ENCODE measurements at regions not wholly inside any gene's neighbourhood (a gene's known extent, or its start where the extent isn't known, plus 50 kb on each side); places are given as distances from the start of the nearest gene placed in this dataset.
"Not testable (repeated sequence)": the region's sequence is repeated elsewhere in the genome, so short reads cannot be mapped to it uniquely, and the experiment has no call there.

DNA sequence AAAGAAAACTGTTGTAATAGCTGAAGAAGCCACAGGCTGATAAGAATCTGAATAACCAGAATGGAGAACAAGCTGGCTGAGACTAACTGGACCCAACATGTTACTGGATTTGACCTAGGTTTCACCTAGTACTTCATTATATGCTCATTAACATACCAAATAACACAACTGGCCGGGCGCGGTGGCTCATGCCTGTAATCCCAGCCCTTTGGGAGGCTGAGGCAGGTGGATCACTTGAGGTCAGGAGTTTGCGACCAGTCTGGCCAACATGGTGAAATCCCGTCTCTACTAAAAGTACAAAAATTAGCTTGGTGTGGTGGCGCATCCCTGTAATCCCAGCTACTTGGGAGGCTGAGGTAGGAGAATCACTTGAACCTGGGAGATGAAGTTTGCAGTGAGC, 127.1 kb upstream of the FERD3L start:
- H3K27me3 ChIP-seq (ENCODE audit: insufficient read depth, low read length); H4K12ac ChIP-seq (ENCODE audit: low read depth, low read length); H3K9me3 ChIP-seq (ENCODE audit: insufficient read depth, low read depth, low read length); H3K18ac ChIP-seq (ENCODE audit: low read length); H3K4me3 ChIP-seq (ENCODE audit: low read depth, low read length); H3K9ac ChIP-seq (ENCODE audit: low read length); H2BK5ac ChIP-seq (ENCODE audit: low read depth, low read length, poor library complexity); H3K27ac ChIP-seq (ENCODE audit: low read depth, low read length); H3K36me3 ChIP-seq (ENCODE audit: control insufficient read depth in 1 of 2, insufficient read depth in 2 of 2, low read length in 2 of 2); H3K4me1 ChIP-seq (ENCODE audit: control insufficient read depth in 1 of 2, insufficient read depth in 2 of 2, low read length in 2 of 2); H4K91ac ChIP-seq (ENCODE audit: low read depth, low read length); H3K4me2 ChIP-seq (ENCODE audit: low read length); H3K79me1 ChIP-seq (ENCODE audit: low read length); H3K14ac ChIP-seq (ENCODE audit: low read length); DNase-seq; H3K79me2 ChIP-seq (ENCODE audit: control insufficient read depth, insufficient read depth, low read length, poor library complexity); H2AK5ac ChIP-seq (ENCODE audit: low read length); H2BK120ac ChIP-seq (ENCODE audit: insufficient read depth, low read length, poor library complexity); H3K4ac ChIP-seq (ENCODE audit: low read depth, low read length); H2BK12ac ChIP-seq (ENCODE audit: low read length); H2AFZ ChIP-seq (ENCODE audit: insufficient read depth, low read length, poor library complexity); H4K8ac ChIP-seq (ENCODE audit: low read depth, low read length); H3K23ac ChIP-seq (ENCODE audit: low read length): not testable (repeated sequence)
- WGBS (ENCODE audit: extremely low coverage, insufficient coverage, insufficient read length) = no CpG with 5 or more reads among the region's 6 CpGs

DNA sequence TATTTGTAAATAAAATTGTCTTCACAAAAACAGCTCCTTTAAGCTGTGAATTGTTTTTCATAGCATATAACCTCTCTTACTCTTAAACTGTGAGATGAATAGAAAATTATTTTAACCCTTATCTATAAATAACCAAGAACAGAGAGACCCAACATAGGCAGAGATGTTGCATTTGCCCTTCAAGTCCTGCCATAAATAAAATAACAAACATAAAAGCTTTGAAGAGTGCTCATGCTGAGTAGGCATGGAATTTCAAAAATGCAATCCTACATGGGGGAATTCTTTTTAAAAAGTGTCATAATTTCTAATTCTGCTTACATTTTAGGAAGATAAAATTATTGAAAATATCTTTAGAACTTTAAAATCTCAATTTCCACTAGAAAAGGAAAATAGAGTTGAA, 124.1 kb upstream of the FERD3L start:
- H3K9me3 ChIP-seq (ENCODE audit: insufficient read depth, low read depth, low read length) = no peaks in the 10 kb centered on the region
- no peak overlapping the region for H3K4ac ChIP-seq (ENCODE audit: low read depth, low read length)
- no peak for DNase-seq
- no peak overlapping the region for H4K8ac ChIP-seq (ENCODE audit: low read depth, low read length)
- H3K27ac ChIP-seq (ENCODE audit: low read depth, low read length) = no peak overlapping the region
- no peaks in the 10 kb centered on the region for H3K79me2 ChIP-seq (ENCODE audit: control insufficient read depth, insufficient read depth, low read length, poor library complexity)
- no peak overlapping the region for H3K18ac ChIP-seq (ENCODE audit: low read length)
- H2BK5ac ChIP-seq (ENCODE audit: low read depth, low read length, poor library complexity) = no peak overlapping the region
- no peaks in the 10 kb centered on the region for H3K27me3 ChIP-seq (ENCODE audit: insufficient read depth, low read length)
- no peak overlapping the region for H4K12ac ChIP-seq (ENCODE audit: low read depth, low read length)
- H3K79me1 ChIP-seq (ENCODE audit: low read length) = no peaks in the 10 kb centered on the region
- H2BK120ac ChIP-seq (ENCODE audit: insufficient read depth, low read length, poor library complexity) = no peak overlapping the region
- H4K91ac ChIP-seq (ENCODE audit: low read depth, low read length) = no peak overlapping the region
- H3K9ac ChIP-seq (ENCODE audit: low read length) = no peak overlapping the region
- H3K36me3 ChIP-seq (ENCODE audit: control insufficient read depth in 1 of 2, insufficient read depth in 2 of 2, low read length in 2 of 2) = no peaks in the 10 kb centered on the region
- no peak overlapping the region for H2AK5ac ChIP-seq (ENCODE audit: low read length)
- H2AFZ ChIP-seq (ENCODE audit: insufficient read depth, low read length, poor library complexity) = no peak overlapping the region
- H2BK12ac ChIP-seq (ENCODE audit: low read length) = no peak overlapping the region
- H3K23ac ChIP-seq (ENCODE audit: low read length) = no peak overlapping the region
- no peak overlapping the region for H3K4me3 ChIP-seq (ENCODE audit: low read depth, low read length)
- no peaks in the 10 kb centered on the region for H3K4me1 ChIP-seq (ENCODE audit: control insufficient read depth in 1 of 2, insufficient read depth in 2 of 2, low read length in 2 of 2)
- H3K14ac ChIP-seq (ENCODE audit: low read length) = no peak overlapping the region
- H3K4me2 ChIP-seq (ENCODE audit: low read length) = no peak overlapping the region

GRCh38 chr7:19268737-19269136, 123.5 kb upstream of the FERD3L start:
- Histone ChIP-seq H3K9ac (ENCODE audit: low read length) (no peak overlapping the region), H2AFZ (ENCODE audit: insufficient read depth, low read length, poor library complexity) (no peak overlapping the region), H3K4me2 (ENCODE audit: low read length) (no peak overlapping the region), H4K8ac (ENCODE audit: low read depth, low read length) (no peak overlapping the region), H3K79me1 (ENCODE audit: low read length) (no peaks in the 10 kb centered on the region), H3K14ac (ENCODE audit: low read length) (no peak overlapping the region), H3K79me2 (ENCODE audit: control insufficient read depth, insufficient read depth, low read length, poor library complexity) (no peaks in the 10 kb centered on the region), H3K9me3 (ENCODE audit: insufficient read depth, low read depth, low read length) (no peaks in the 10 kb centered on the region), H3K4me3 (ENCODE audit: low read depth, low read length) (no peak overlapping the region), H3K4ac (ENCODE audit: low read depth, low read length) (no peak overlapping the region), H2BK120ac (ENCODE audit: insufficient read depth, low read length, poor library complexity) (no peak overlapping the region), H2BK5ac (ENCODE audit: low read depth, low read length, poor library complexity) (no peak overlapping the region), H3K27ac (ENCODE audit: low read depth, low read length) (no peak overlapping the region), H2AK5ac (ENCODE audit: low read length) (no peak overlapping the region), H3K36me3 (ENCODE audit: control insufficient read depth in 1 of 2, insufficient read depth in 2 of 2, low read length in 2 of 2) (no peaks in the 10 kb centered on the region), H2BK12ac (ENCODE audit: low read length) (no peak overlapping the region), H4K91ac (ENCODE audit: low read depth, low read length) (no peak overlapping the region), H3K23ac (ENCODE audit: low read length) (no peak overlapping the region), H3K4me1 (ENCODE audit: control insufficient read depth in 1 of 2, insufficient read depth in 2 of 2, low read length in 2 of 2) (no peaks in the 10 kb centered on the region), H3K18ac (ENCODE audit: low read length) (no peak overlapping the region), H4K12ac (ENCODE audit: low read depth, low read length) (no peak overlapping the region), H3K27me3 (ENCODE audit: insufficient read depth, low read length) (no peaks in the 10 kb centered on the region)
- DNase-seq = no peak
- no CpG with 5 or more reads among the region's 2 CpGs for WGBS (ENCODE audit: extremely low coverage, insufficient coverage, insufficient read length)

- no CpG with 5 or more reads among the region's 2 CpGs for WGBS (ENCODE audit: extremely low coverage, insufficient coverage, insufficient read length)
- no peak overlapping the region for H2BK120ac ChIP-seq (ENCODE audit: insufficient read depth, low read length, poor library complexity)
Measured at GRCh38 chr7:19262826-19263225, 117.6 kb upstream of the FERD3L start.

More at GRCh38 chr7:19262826-19263225, 117.6 kb upstream of the FERD3L start:
- H2AK5ac ChIP-seq (ENCODE audit: low read length) = no peak overlapping the region
- no peak overlapping the region for H2BK5ac ChIP-seq (ENCODE audit: low read depth, low read length, poor library complexity)
- H2AFZ ChIP-seq (ENCODE audit: insufficient read depth, low read length, poor library complexity) = no peak overlapping the region
- no peaks in the 10 kb centered on the region for H3K79me1 ChIP-seq (ENCODE audit: low read length)
- no peak overlapping the region for H2BK12ac ChIP-seq (ENCODE audit: low read length)
- no peaks in the 10 kb centered on the region for H3K36me3 ChIP-seq (ENCODE audit: control insufficient read depth in 1 of 2, insufficient read depth in 2 of 2, low read length in 2 of 2)
- H3K14ac ChIP-seq (ENCODE audit: low read length) = no peak overlapping the region
- no peaks in the 10 kb centered on the region for H3K9me3 ChIP-seq (ENCODE audit: insufficient read depth, low read depth, low read length)
- H3K4me1 ChIP-seq (ENCODE audit: control insufficient read depth in 1 of 2, insufficient read depth in 2 of 2, low read length in 2 of 2) = no peaks in the 10 kb centered on the region
- H3K18ac ChIP-seq (ENCODE audit: low read length) = no peak overlapping the region
- H3K27ac ChIP-seq (ENCODE audit: low read depth, low read length) = no peak overlapping the region
- H3K4me3 ChIP-seq (ENCODE audit: low read depth, low read length) = no peak overlapping the region
- H3K4ac ChIP-seq (ENCODE audit: low read depth, low read length) = no peak overlapping the region
- no peaks in the 10 kb centered on the region for H3K27me3 ChIP-seq (ENCODE audit: insufficient read depth, low read length)
- no peak overlapping the region for H3K9ac ChIP-seq (ENCODE audit: low read length)
- H4K12ac ChIP-seq (ENCODE audit: low read depth, low read length) = no peak overlapping the region
- no peak overlapping the region for H4K91ac ChIP-seq (ENCODE audit: low read depth, low read length)
- DNase-seq = no peak
- no peaks in the 10 kb centered on the region for H3K79me2 ChIP-seq (ENCODE audit: control insufficient read depth, insufficient read depth, low read length, poor library complexity)
- no peak overlapping the region for H3K4me2 ChIP-seq (ENCODE audit: low read length)
- no peak overlapping the region for H3K23ac ChIP-seq (ENCODE audit: low read length)
- no peak overlapping the region for H4K8ac ChIP-seq (ENCODE audit: low read depth, low read length)
